Skeletal muscle tissue (tissue), 3 donors: ENCODE measurements at regions not wholly inside any gene's neighbourhood (a gene's known extent, or its start where the extent isn't known, plus 50 kb on each side); places are given as distances from the start of the nearest gene placed in this dataset.
"Not testable (repeated sequence)": the region's sequence is repeated elsewhere in the genome, so short reads cannot be mapped to it uniquely, and the experiment has no call there.

Source experiments
- H3K27ac ChIP-seq: one replicate; pipeline ENCODE4 v1.7.0; 2013; ENCODE audit warnings: mild to moderate bottlenecking, low read depth, low read length, inconsistent platforms
- H3K27me3 ChIP-seq, 3 donors: one replicate each; pipeline ENCODE4 v1.7.0; 2013; ENCODE audit warnings: low read length in 3 of 3; ENCODE audit not compliant: control insufficient read depth in 3 of 3, insufficient read depth in 3 of 3
- H3K36me3 ChIP-seq, 3 donors: one replicate each; pipeline ENCODE4 v1.7.0; 2013; ENCODE audit warnings: low read length in 3 of 3; ENCODE audit not compliant: control insufficient read depth in 3 of 3, insufficient read depth in 3 of 3
- H3K4me1 ChIP-seq, 3 donors: one replicate each; pipeline ENCODE4 v1.7.0; 2013; ENCODE audit warnings: low read length in 3 of 3, mild to moderate bottlenecking in 3 of 3; ENCODE audit not compliant: control insufficient read depth in 3 of 3, insufficient read depth in 3 of 3
- H3K4me3 ChIP-seq, 3 donors: one replicate each; pipeline ENCODE4 v1.7.0; 2013; ENCODE audit warnings: low read length in 3 of 3
- H3K9ac ChIP-seq, 3 donors: one replicate each; pipeline ENCODE4 v1.7.0; 2013; ENCODE audit warnings: low read length in 3 of 3, mild to moderate bottlenecking in 3 of 3, moderate library complexity in 2 of 3, low read depth in 1 of 3
- H3K9me3 ChIP-seq, 3 donors: one replicate each; pipeline ENCODE4 v1.7.0; 2013; ENCODE audit warnings: low read length in 3 of 3; ENCODE audit not compliant: control insufficient read depth in 3 of 3
- donor health status: Osteomylitis.

DNA sequence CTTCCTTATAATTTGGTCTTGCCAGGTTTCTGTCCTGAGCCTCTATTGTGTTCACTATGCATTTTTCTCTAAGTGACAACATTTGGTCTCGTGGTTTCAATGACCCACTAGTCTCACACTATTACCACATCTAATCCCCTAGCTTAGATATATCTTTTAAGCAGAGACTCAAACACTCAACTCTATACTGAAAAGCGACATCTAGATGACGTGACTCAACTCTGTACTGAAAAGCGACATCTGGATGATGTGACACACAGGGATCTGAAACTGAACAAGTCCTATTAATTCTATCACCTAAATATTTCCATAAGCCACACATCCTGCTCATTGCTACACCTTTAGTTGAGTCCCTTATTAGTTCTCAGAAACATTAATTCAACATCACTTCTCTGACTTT lies 141.7 kb upstream of the MBNL1 start:
- Histone ChIP-seq H3K4me1 (no peaks in the 10 kb centered on the region), H3K36me3 (no peaks in the 10 kb centered on the region), H3K9ac (no peak overlapping the region), H3K27ac (no peak overlapping the region), H3K9me3 (no peaks in the 10 kb centered on the region), H3K27me3 (no peaks in the 10 kb centered on the region), H3K4me3 (no peak overlapping the region)

DNA sequence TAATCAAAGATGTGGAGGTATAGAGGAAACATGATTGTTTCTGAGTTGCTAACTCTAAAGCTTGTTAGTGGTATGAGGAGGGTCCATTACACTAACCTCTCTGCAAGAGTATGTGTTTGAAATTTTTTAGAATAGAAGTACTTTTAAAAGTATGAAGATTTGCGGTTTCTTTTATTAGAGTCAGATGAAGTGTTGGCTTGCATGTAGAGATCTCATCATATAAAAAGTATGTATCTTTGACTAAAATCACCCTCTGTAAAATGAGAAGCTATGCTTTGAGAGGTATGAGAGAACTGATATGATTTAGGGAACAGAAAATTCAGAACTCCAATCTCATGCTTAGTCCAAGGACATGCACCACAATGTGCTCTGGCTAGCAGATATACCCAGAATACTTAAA lies 140.4 kb upstream of the MBNL1 start:
- Histone ChIP-seq H3K36me3 (no peaks in the 10 kb centered on the region), H3K4me1 (no peaks in the 10 kb centered on the region), H3K27me3 (no peaks in the 10 kb centered on the region), H3K27ac (no peak overlapping the region), H3K9ac (no peak overlapping the region), H3K4me3 (no peak overlapping the region), H3K9me3 (no peaks in the 10 kb centered on the region)

DNA sequence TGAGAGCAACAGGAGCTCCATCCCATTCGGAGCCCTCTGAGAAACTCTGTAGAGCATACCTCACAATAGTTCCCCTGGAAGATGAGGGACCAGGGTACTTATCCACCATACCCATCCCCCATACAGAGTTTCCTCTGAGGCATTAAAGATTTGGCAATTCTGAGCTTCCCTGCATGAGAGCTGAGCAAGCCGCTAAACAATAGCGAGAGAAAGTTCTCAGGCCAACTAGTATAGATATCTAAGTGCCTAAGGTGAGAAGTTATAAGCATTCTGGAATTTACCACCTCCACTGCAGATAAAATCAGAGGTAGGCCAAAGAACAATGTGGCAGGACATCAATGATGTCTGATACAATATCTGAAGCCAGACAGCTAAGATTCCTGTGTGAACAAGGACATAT lies 129.1 kb upstream of the MBNL1 start:
- Histone ChIP-seq H3K9ac (no peak overlapping the region), H3K9me3 (no peaks in the 10 kb centered on the region), H3K27me3 (no peaks in the 10 kb centered on the region), H3K4me1 (no peaks in the 10 kb centered on the region), H3K27ac (no peak overlapping the region), H3K36me3 (no peaks in the 10 kb centered on the region), H3K4me3 (no peak overlapping the region)

DNA sequence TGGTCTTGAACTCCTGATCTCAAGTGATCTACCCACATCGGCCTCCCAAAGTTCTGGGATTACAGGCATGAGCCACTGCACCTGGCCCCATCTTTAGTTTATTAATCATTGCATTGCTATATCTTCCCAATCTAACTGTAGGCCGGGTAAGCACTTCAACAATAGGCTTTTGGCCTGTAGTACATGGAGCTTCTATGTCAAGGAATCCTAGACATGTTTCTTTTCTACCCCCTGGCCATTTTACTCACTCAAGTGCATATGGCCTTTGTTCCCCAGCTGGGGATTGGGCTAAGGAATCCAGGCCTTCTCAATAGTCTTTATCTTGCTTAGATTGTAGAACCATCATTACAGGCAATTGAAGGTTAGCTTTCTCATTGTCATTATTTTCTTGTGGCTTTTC lies 122.3 kb upstream of the MBNL1 start:
- no peak overlapping the region for H3K27ac ChIP-seq
- H3K9ac ChIP-seq, result no peak overlapping the region
- H3K27me3 ChIP-seq, result no peaks in the 10 kb centered on the region
- no peaks in the 10 kb centered on the region for H3K4me1 ChIP-seq
- H3K36me3 ChIP-seq, result no peaks in the 10 kb centered on the region
- H3K4me3 ChIP-seq, result no peak overlapping the region
- no peaks in the 10 kb centered on the region for H3K9me3 ChIP-seq

DNA sequence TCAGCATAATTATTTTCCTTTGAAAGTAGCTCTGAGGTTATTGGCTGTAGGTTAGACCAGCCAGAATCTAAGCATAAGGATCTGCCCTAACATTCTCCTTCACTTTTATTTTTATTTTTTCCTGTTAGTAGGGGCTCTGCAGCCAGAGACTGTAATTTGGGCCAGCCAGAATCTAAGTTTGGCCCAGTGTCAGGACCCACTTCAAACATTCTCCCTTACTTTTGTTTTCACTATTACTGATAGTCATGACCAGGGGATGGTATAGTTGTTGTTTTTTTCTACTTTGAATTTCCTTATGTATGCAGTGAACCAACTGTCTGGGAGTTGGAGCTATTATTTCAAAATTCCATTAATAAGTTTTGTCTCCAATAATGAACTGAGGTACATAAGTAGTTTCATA lies 121.0 kb upstream of the MBNL1 start:
- H3K27me3 ChIP-seq, result no peaks in the 10 kb centered on the region

DNA sequence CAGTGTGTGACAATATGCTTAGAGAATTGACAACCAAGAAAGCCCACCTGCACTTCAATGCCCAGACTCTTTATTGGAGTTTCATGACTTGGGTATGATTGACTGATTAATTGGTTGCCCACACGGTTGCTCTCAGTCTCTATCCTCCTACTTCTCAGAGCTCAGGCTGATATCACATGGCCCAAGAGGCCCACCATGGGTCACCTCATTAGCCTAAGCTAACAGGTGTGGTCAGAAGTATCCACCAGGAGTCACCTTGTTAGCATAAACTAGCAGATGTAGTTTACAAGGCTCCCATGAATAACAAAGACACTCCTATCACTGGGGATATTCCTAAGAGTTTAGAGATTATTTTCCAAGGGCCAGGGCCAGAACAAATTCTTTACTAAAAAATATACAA lies 120.2 kb upstream of the MBNL1 start:
- Histone ChIP-seq H3K27ac (no peak overlapping the region), H3K9ac (no peak overlapping the region)

More for the DNA sequence above, 121.0 kb upstream of the MBNL1 start:
- Histone ChIP-seq H3K27ac (no peak overlapping the region), H3K36me3 (no peaks in the 10 kb centered on the region), H3K4me1 (no peaks in the 10 kb centered on the region), H3K4me3 (no peak overlapping the region), H3K9ac (no peak overlapping the region), H3K9me3 (no peaks in the 10 kb centered on the region)

DNA sequence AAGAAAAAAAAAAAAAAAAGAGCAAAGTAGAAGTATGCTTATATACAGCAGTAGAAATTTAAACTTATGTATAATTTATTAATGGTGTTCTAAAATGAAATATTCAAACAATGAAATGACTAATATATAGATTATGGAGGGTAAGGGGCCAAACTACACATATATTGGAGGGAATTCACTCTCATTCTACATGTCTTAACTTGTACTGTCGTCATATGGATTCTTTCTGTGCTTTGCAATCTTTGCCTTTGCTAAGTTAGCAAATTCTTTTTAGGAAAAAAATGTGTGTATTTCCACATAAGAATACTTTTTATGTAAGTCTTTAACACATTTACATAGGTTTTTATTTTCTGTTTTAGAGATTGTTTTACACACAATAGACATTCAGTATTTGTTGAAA lies 118.9 kb upstream of the MBNL1 start:
- Histone ChIP-seq H3K4me3 (no peak overlapping the region), H3K27ac (no peak overlapping the region), H3K9me3 (peaks cover 0 to 3% (median 0%) of the 10 kb centered on the region in 3 donors), H3K27me3 (no peaks in the 10 kb centered on the region), H3K36me3 (no peaks in the 10 kb centered on the region), H3K4me1 (no peaks in the 10 kb centered on the region), H3K9ac (no peak overlapping the region)

More for the DNA sequence above, 120.2 kb upstream of the MBNL1 start:
- Histone ChIP-seq H3K4me1 (no peaks in the 10 kb centered on the region), H3K36me3 (no peaks in the 10 kb centered on the region), H3K27me3 (no peaks in the 10 kb centered on the region), H3K9me3 (peaks cover 0 to 3% (median 0%) of the 10 kb centered on the region in 3 donors), H3K4me3 (no peak overlapping the region)

DNA sequence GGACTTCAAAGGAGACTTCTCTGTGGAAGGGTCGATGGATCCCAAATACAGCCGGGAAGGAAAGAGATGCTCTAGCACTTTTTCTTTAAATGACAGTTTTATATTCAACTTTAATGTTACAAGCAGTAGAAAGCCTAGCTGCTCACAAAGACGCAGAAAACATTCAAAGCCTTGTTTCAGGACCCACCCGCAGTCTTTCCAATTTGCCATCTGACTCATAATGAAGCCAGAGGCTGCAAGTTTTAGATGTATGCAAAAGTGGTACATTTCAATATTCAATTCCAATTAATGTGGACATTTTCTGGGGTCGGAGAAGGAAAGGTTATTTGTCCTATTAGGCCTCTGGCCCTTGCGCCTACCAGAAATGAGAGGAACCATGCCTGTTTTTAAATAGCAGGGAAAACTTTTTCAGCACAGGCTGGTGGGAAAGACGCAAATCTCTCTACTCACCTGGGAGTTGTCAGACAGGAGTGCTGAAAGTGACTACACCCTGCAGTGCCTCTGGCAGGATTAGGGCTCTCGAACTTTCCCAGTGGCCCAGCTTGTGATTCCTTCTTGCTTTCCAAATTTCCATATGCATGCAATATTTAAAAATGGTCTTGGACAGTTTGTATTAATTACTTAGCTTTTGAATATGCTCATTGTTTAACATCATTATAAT lies 117.4 kb upstream of the MBNL1 start:
- no peak overlapping the region for H3K9ac ChIP-seq
- no peaks in the 10 kb centered on the region for H3K27me3 ChIP-seq
- no peaks in the 10 kb centered on the region for H3K4me1 ChIP-seq
- no peaks in the 10 kb centered on the region for H3K36me3 ChIP-seq
- H3K4me3 ChIP-seq, result no peak overlapping the region
- peaks cover 0 to 3% (median 0%) of the 10 kb centered on the region in 3 donors for H3K9me3 ChIP-seq
- no peak overlapping the region for H3K27ac ChIP-seq

DNA sequence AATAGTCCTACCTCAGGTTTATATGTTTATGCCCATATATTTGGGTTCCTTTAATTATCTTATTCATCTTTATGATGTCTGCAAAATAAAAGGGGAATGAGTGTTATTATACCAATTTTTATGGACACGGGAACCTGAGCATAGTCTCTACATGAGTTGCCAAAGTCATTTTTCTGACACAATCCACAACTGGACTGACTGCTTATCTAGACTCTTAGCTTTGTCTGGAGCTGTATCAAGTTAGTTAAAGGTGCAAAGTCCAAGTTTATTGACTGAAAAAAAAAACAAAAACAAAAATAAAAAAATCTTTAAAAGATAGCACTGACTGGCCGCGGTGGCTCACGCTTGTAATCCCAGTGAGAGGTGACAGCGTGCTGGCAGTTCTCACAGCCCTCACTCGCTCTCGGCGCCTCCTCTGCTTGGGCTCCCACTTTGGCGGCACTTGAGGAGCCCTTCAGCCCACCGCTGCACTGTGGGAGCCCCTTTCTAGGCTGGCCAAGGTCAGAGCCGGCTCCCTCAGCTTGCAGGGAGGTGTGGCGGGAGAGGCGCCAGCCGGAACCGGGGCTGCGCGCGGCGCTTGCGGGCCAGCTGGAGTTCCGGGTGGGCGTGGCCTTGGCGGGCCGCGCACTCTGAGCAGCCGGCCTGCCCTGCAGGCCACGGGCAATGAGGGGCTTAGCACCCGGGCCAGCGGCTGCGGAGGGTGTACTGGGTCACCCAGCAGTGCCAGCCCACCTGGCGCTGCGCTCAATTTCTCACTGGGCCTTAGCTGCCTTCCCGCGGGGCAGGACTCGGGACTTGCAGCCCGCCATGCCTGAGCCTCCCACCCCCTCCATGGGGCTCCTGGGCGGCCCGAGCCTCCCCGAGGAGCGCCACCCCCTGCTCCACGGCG lies 116.6 kb upstream of the MBNL1 start:
- not testable (repeated sequence) for H3K9me3 ChIP-seq, H3K4me1 ChIP-seq, H3K9ac ChIP-seq, H3K4me3 ChIP-seq, H3K27ac ChIP-seq, H3K36me3 ChIP-seq, H3K27me3 ChIP-seq

DNA sequence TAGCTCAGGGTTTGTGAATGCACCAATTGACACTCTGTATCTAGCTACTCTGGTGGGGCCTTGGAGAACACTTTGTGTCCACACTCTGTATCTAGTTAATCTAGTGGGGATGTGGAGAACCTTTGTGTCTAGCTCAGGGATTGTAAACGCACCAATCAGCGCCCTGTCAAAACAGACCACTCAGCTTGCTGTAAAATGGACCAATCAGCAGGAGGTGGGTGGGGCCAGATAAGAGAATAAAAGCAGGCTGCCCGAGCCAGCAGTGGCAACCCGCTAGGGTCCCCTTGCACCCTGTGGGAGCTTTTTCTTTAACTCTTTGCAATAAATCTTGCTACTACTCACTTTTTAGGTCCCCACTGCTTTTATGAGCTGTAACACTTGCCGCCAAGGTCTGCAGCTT lies 115.6 kb upstream of the MBNL1 start:
- not testable (repeated sequence) for H3K9ac ChIP-seq, H3K4me3 ChIP-seq, H3K27me3 ChIP-seq, H3K4me1 ChIP-seq, H3K27ac ChIP-seq, H3K9me3 ChIP-seq, H3K36me3 ChIP-seq
